Lower leg skin (tissue), 3 donors: ENCODE measurements at regions not wholly inside any gene's neighbourhood (a gene's known extent, or its start where the extent isn't known, plus 50 kb on each side); places are given as distances from the start of the nearest gene placed in this dataset.

Experiments
- POLR2A ChIP-seq, 2 donors: fragments of 450-650 bp; IDR thresholded peaks; one replicate each; pipeline ENCODE4 v1.6.1; 2016 to 2017; ENCODE audit warnings: antibody characterized with exemption in 2 of 2, mild to moderate bottlenecking in 1 of 2, moderate library complexity in 1 of 2
- TF ChIP-seq, protein P1 (sequence below), 3 donors: fragments of 450-650 bp; IDR thresholded peaks; one replicate each; pipeline ENCODE4 v1.5.1; 2016; ENCODE audit warnings: antibody characterized with exemption in 3 of 3, mild to moderate bottlenecking in 3 of 3, moderate library complexity in 2 of 3

DNA sequence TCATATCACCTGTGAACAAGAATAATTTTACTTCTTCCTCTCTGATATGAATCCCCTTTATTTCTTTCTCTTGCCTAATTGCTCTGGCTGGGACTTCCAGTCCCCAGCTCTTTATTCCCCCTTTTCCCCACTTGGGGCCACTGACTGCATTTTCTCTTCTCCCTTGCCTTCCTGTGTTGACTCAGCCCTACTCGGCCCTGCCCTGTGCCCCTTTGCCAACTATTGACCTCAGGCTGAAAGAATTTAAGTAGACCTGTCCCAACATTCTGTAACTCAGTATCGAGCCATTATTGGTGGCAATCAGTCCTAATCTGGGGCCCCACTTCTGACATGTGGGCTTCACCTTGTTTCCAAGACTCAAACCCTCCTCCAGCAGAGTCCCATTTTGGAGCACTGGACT lies 60.6 kb upstream of the STUM start:
- TF ChIP-seq, protein P1, sequence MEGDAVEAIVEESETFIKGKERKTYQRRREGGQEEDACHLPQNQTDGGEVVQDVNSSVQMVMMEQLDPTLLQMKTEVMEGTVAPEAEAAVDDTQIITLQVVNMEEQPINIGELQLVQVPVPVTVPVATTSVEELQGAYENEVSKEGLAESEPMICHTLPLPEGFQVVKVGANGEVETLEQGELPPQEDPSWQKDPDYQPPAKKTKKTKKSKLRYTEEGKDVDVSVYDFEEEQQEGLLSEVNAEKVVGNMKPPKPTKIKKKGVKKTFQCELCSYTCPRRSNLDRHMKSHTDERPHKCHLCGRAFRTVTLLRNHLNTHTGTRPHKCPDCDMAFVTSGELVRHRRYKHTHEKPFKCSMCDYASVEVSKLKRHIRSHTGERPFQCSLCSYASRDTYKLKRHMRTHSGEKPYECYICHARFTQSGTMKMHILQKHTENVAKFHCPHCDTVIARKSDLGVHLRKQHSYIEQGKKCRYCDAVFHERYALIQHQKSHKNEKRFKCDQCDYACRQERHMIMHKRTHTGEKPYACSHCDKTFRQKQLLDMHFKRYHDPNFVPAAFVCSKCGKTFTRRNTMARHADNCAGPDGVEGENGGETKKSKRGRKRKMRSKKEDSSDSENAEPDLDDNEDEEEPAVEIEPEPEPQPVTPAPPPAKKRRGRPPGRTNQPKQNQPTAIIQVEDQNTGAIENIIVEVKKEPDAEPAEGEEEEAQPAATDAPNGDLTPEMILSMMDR (IDR thresholded peaks at IDR 0.05), result no peak
- no peak for TF ChIP-seq POLR2A (IDR thresholded peaks at IDR 0.05)
